Activated gamma-delta T cell treated with Interleukin-2 at 50 U/mL for 16 hours (primary cell): ENCODE measurements at regions not wholly inside any gene's neighbourhood (a gene's known extent, or its start where the extent isn't known, plus 50 kb on each side); places are given as distances from the start of the nearest gene placed in this dataset.

Experiments
- DNase-seq: peaks from one replicate; pipeline ENCODE4 v3.0.0-alpha.2; 2020

DNA sequence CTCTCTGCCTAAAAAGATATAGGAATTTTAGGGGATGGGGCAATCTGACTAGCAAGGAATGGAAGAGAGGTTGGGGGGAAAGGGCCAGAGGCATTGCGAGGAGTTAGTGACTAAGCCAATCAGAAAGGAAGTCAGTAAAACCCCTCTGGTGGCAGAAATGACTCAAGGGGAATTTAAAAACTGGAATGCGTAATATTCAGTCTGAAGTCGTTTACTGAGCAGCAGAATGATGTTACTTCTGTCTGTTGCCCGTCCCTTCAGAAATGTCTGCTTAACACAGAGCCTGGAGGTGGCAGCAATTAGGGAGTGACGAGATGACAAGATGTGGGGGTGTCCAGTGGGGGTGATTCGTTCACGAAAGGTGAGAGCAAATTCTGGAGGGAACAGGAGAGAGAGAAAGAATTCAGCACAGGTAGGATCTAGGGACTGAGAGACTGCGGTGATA lies 107.7 kb upstream of the CLMP start:
- DNase-seq: no peak

DNA sequence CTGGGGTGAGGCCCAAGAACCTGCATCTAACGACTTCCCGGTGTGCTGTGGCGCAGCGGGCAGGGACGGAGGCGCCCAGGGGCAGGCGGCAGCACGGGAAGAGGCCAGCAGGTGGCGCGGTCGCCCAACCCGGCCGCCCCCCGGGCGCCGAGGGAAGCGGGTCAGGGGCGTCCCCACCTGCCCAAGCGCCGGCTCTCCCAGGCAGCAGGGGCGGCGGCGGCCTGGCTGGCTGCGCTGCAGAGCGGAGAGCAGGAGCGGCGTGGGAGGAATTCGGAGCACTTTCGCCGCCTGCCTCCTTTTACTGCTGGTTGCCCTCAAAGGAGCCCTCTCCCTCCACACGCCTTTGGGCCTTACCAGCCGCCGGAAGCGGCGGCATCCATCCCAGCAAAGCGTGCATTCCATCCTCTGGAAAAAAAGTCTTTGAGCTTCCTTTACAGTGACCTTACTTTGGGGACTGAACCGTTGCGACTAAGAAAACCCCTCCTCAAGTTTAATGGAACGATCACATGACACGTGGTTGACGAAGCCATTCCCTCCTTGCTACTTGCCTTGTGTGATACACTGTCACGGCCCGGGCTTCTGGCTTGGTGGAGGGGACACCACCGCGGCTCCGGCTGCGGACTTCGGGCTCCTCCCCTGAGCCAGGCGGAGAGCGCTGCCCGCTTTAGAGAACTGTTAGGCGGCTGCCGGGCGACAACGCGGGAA lies 106.8 kb upstream of the CLMP start:
- DNase-seq: peak; percentile 58

DNA sequence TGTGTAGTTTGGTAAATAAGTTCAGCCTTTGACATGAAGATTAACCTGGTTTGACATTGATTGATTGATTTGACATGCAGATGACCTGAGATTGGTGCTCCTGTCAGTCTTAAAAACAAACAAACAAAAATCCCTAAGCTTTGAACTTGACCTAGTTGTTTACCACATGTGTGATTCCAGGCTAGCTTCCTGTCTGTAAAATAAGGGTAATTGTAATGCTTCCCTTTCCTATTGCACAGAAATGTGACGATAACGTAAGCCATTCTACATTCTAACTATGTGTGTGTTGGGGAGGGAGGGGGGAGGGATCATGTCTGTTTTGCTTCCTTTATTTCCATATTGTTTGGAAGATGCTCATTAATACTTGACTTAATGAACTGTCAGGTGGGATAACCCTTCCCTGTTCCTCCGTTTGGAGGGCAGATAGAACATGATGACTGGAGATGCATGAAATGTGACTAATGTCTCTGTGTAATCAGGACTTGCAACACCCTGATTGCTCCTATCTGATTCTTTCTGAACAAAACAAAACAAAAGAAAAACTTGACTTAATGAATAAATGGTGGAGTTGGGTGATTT lies 106.1 kb upstream of the CLMP start:
- no peak for DNase-seq

DNA sequence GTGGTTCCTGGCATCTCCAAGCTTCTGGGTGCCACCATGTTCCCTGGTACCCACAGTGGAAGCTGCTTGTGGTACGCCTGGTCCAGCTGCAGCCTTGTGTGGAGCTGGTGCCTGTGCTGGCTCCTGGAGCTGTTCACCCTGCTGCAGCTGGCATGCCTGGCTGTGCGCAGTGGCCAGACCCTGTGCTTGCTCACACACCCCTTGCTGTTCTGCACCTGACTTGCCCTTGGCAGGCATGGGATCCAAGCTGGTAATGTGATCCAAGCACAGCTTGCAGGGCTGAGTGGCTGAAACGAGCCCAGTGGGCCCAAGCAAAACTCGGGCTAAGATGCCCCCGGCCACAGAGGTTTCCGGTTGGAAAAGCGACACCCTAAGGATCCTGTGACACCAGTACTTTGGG lies 104.7 kb upstream of the CLMP start:
- no peak for DNase-seq

DNA sequence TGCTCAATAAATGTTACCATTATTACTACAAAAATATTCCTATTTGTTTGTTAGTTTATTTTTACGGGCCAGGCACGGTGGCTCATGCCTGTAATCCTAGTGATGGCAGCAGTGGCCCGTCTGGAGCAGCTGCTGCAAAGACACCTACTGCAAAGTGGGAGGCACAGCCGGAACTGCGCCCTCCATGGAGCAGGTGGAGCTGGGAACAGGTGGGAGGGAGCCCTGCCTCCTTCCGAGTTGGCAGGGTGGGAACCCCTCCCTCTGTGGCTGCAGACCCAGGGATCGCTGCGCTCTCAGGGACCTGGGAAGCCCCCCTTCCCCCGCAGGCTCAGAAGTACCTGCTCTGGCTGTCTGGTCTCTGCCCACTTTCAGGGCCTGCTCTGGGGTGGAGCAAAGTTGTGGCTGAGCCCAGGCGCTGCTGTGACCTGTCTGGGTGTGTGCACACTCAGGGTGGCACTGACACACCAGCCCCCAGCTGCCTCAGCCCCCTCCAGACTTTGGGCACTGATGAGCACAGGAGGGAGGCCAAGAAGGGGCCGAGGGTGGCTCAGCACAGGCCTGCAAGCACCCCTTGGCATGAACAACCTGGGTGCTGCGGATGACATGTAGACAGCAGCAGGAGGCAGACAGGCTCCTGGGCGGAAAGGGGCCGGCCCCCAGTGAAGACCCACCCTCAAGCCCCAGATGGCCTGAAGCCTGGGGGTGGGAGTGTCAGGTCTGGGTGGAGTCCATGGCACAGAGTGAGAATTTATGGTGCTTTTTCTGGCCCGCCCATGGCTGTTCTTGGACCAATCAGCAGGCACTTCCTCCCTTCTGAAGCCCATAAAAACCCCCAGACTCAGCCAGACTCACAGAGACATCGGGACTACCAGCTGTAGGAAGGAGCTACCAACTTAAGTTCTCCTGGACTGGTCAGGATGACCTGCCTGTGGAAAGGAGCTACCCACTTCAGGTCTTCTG lies 103.7 kb upstream of the CLMP start:
- DNase-seq: no peak

GRCh38 chr11:123292647-123293046 lies 97.6 kb upstream of the CLMP start:
- DNase-seq: no peak

GRCh38 chr11:123291201-123291869 lies 96.3 kb upstream of the CLMP start:
- DNase-seq: no peak

DNA sequence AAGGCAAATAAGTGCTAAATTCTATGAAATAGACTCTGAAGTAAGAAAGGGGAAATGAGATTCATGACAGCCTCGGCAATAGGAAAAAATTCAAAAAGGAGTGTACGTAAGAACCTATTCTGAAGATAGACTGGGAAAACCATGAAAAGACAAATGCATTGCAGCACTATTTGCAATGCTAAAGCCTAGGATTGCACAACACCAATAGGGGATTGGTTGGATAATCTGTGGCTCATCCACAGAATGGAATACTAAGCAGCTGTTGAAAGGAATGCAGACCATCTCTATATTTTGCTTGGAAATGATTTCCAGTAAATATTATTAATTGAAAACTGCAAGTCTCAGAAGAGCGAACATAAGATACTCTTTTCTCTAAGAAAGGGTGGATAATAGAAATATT lies 91.7 kb upstream of the CLMP start:
- DNase-seq: no peak

DNA sequence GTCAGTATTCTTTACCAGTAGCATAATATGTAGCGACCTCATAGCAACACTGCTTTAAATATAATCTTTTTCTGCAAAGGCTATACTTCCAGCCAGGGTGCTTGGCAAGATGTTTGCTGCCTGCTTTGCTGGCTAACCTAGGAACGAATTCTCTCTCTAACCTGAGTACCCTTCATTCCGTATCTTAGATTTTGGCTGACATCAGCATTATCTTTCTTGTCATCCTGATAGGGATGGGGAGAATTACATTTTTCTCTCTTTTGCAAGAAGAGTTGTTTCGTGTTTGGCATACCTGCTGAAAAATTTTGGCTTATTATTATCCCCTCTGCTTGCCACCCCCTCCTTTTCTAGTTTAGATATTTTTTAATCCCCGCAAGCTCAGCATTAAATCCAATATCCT lies 91.2 kb upstream of the CLMP start:
- DNase-seq: no peak

DNA sequence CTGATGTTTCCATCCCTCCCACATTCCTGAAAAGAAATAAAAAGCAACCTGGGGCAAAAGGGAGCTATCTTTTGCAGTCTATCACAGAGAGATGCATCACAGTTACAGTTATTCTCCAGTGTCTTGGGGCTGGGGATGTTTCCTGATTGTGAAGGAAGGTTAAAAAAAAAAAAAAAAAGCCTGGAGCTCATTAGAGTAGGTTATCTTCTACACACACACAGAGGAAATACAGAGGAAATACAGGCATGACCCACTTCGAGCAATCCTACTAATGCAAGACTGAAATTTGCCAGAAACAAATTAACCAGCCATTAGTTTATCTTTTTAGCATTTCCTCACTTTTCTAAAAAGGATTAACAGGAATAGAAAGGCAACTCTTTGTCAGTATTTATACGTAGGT lies 89.4 kb upstream of the CLMP start:
- no peak for DNase-seq

- DNase-seq: no peak
Observed at GRCh38 chr11:123282597-123282996, 87.5 kb upstream of the CLMP start.

DNA sequence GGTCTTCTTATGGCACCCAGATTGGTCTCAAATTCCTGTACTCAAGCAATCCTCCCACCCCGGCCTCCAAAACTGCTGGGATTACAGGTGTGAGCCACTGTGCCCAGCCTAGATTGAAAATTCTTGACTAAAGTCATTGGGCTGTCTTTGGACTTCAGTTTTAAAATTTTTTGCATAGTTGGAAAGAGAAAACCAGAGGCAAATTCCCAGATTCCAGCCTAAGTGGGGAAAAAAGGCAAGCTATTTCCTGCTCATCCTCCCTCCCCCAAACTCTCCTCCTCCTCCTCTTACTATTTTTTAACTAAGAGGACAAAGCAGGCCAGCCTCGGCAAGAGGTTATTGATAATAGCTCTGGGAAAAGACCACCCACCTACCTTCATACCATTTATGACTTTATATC lies 78.6 kb upstream of the CLMP start:
- DNase-seq: no peak

DNA sequence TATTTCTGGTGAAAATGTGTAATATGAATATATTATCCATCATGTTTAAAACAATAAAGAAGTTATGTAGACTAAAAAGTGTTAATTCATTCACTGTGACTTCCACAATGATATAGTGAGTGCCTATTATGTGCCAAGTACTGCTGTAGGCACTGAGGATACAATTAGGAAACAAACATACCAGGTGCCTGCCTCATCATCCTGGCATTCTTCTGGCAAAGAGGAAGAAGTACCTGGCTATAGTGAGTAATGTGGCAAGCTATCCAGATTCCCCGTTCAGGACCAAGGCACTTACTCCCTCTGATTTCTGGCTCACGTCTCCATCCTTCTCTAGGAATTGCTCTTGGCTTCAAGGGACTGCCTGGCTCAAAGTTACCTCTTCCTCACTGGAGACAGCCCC lies 77.5 kb upstream of the CLMP start:
- DNase-seq: no peak

- DNase-seq: no peak
Observed at GRCh38 chr11:123268156-123268555, 73.1 kb upstream of the CLMP start.

GRCh38 chr11:123265951-123266350 lies 70.9 kb upstream of the CLMP start:
- no peak for DNase-seq

- DNase-seq: no peak
Observed at GRCh38 chr11:123264431-123264780, 69.4 kb upstream of the CLMP start.

- DNase-seq: peak; percentile 62
Observed at GRCh38 chr11:123261345-123262106, 66.5 kb upstream of the CLMP start.

DNA sequence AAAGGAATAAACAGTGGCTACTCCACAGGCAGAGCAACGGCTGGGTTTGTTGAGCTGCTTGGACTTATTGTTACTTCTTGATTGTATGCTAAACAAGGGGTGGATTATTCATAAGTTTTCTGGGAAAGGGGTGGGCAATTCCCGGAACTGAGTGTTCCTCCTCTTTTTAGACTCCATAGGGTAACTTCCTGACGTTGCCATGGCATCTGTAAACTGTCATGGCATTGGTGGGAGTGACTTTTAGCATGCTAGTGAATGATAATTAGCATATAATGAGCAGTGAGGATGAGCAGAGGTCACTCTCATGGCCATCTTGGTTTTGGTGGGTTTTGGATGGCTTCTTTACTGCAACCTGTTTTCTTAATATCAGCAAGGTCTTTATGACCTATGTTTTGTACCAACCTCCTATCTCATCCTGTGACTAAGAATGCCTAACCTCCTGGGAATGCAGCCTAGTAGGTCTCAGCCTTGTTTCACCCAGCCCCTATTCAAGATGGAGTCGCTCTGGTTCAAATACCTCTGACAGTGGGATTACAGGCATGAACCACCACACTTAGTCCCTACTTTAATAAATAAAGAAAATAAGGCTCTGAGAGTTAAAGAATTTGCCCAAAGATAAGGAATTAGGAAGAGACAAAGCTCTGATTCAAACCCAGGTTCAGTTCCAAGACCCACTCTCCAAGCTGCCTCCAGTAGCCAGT lies 65.6 kb upstream of the CLMP start:
- no peak for DNase-seq

- DNase-seq: no peak
Observed at GRCh38 chr11:123258877-123259276, 63.8 kb upstream of the CLMP start.

GRCh38 chr11:123257370-123257769 lies 62.3 kb upstream of the CLMP start:
- no peak for DNase-seq

DNA sequence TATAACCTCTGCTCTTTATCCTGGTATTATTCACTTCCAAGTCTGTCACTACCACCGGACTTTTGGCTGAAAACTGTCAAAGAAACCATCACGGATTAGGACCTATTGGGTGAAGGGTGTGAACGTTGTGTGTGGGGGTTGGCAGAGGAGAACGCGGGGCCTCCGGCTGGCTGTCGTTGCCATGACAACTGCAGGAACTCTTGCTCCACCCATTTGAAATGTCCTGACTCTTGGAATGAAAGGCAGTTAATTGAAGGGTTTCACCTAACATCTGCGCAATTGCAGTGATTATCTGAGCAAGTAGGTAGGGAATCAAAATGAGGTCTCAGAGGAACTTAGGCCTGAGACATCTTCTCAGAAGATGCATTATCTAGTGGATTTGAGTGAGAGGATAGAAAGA lies 60.9 kb upstream of the CLMP start:
- no peak for DNase-seq

DNA sequence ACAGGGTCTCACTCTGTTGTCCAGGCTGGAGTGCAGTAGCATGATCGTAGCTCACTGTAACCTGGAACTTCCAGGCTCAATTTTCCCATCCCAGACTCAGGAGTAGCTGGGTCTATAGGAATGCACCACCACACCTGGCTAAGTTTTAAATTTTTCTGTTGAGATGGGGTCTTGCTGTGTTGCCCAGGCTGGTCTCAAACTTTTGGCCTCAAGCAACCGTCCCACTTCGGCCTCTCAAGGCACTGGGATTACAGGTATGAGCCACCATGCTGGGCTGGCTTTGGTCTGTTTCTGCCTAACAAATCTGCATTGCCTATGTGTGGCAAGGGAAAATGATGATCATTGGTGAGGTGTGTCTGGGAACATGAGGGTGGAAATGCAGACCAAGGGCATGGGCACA lies 59.3 kb upstream of the CLMP start:
- no peak for DNase-seq
